RWPE2 (cell line): ENCODE measurements at regions not wholly inside any gene's neighbourhood (a gene's known extent, or its start where the extent isn't known, plus 50 kb on each side); places are given as distances from the start of the nearest gene placed in this dataset.

ENCODE experiments used
- ATAC-seq: fragments of 200-7000 bp; cut with Tn5 transposase; 3 replicates; pipeline ENCODE4 v1.9.1; 2021; ENCODE audit warnings: low read depth
- DNase-seq: peaks from one replicate; pipeline ENCODE4 v3.0.0-alpha.2; 2020; ENCODE audit warnings: low spot score
- H3K27ac ChIP-seq: fragments of 450-650 bp; 2 replicates; pipeline ENCODE4 v1.5.1; 2017; ENCODE audit warnings: mild to moderate bottlenecking; ENCODE audit not compliant: poor library complexity, severe bottlenecking
- H3K27me3 ChIP-seq: fragments of 250-450 bp; sonication (Bioruptor Pico); 2 replicates; pipeline ENCODE4 v1.5.1; 2021; ENCODE audit warnings: mild to moderate bottlenecking, moderate library complexity; ENCODE audit not compliant: insufficient read depth, poor library complexity, severe bottlenecking
- H3K36me3 ChIP-seq: fragments of 250-450 bp; sonication (Bioruptor Pico); 2 replicates; pipeline ENCODE4 v1.5.1; 2020; ENCODE audit warnings: low read depth, mild to moderate bottlenecking, moderate library complexity
- H3K4me1 ChIP-seq: fragments of 250-450 bp; sonication (Bioruptor Pico); 2 replicates; pipeline ENCODE4 v1.5.1; 2021; ENCODE audit warnings: mild to moderate bottlenecking, moderate library complexity; ENCODE audit not compliant: insufficient read depth, poor library complexity, severe bottlenecking
- H3K4me3 ChIP-seq: fragments of 250-450 bp; sonication (Bioruptor Pico); 2 replicates; pipeline ENCODE4 v1.5.1; 2021; ENCODE audit warnings: mild to moderate bottlenecking, moderate library complexity; ENCODE audit not compliant: severe bottlenecking
- H3K9me3 ChIP-seq: fragments of 250-450 bp; sonication (Bioruptor Pico); 2 replicates; pipeline ENCODE4 v1.5.1; 2021; ENCODE audit warnings: mild to moderate bottlenecking, moderate library complexity; ENCODE audit not compliant: severe bottlenecking
- TF ChIP-seq, protein P1 (sequence below): fragments of 450-650 bp; IDR thresholded peaks from one replicate; pipeline ENCODE4 v1.5.1; 2017; ENCODE audit warnings: mild to moderate bottlenecking, moderate library complexity; ENCODE audit not compliant: poor library complexity, severe bottlenecking

- Histone ChIP-seq H3K36me3 (no peaks in the 10 kb centered on the region), H3K4me3 (no peak overlapping the region), H3K9me3 (no peaks in the 10 kb centered on the region), H3K27me3 (no peaks in the 10 kb centered on the region), H3K27ac (no peak overlapping the region), H3K4me1 (peaks cover 11% of the 10 kb centered on the region)
- TF ChIP-seq, protein P1, sequence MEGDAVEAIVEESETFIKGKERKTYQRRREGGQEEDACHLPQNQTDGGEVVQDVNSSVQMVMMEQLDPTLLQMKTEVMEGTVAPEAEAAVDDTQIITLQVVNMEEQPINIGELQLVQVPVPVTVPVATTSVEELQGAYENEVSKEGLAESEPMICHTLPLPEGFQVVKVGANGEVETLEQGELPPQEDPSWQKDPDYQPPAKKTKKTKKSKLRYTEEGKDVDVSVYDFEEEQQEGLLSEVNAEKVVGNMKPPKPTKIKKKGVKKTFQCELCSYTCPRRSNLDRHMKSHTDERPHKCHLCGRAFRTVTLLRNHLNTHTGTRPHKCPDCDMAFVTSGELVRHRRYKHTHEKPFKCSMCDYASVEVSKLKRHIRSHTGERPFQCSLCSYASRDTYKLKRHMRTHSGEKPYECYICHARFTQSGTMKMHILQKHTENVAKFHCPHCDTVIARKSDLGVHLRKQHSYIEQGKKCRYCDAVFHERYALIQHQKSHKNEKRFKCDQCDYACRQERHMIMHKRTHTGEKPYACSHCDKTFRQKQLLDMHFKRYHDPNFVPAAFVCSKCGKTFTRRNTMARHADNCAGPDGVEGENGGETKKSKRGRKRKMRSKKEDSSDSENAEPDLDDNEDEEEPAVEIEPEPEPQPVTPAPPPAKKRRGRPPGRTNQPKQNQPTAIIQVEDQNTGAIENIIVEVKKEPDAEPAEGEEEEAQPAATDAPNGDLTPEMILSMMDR: no peak
- ATAC-seq (no peak), DNase-seq (no peak)
Measured at GRCh38 chr13:84653915-84654534, 771.8 kb upstream of the SLITRK1 start.

DNA sequence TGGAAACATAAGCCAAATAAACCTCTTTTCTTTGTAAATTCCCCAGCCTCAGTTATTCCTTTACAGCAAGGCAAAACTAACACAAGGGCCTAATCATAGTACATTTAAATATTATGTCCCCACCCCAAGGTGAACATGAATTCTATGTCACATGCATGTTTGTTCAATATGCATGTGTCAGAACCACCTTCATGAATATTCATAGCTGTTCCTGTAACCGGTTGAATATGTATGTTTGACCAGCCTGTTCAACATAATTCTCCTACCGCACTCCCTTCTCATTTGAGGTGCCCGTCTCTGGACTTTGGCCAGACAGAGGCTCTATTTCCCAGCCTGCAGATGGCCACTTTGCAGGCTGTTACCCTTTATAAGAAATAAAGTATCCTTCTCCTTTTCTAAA lies 769.4 kb upstream of the SLITRK1 start:
- H3K9me3 ChIP-seq: no peaks in the 10 kb centered on the region
- TF ChIP-seq, protein P1: no peak
- ATAC-seq (no peak), DNase-seq (no peak)
- H3K27ac ChIP-seq: peak overlapping the region; percentile 20
- no peaks in the 10 kb centered on the region for H3K27me3 ChIP-seq
- peaks cover 11% of the 10 kb centered on the region for H3K4me1 ChIP-seq
- H3K36me3 ChIP-seq: no peaks in the 10 kb centered on the region
- H3K4me3 ChIP-seq: no peak overlapping the region

GRCh38 chr13:84651288-84651687 lies 769.0 kb upstream of the SLITRK1 start:
- peaks cover 11% of the 10 kb centered on the region for H3K4me1 ChIP-seq
- no peak overlapping the region for H3K4me3 ChIP-seq
- DNase-seq (peak; percentile 38), ATAC-seq (peak; percentile 96)
- H3K9me3 ChIP-seq: no peaks in the 10 kb centered on the region
- peak overlapping the region; percentile 20 for H3K27ac ChIP-seq
- H3K36me3 ChIP-seq: no peaks in the 10 kb centered on the region
- H3K27me3 ChIP-seq: no peaks in the 10 kb centered on the region
- TF ChIP-seq, protein P1: no peak

- peaks cover 17% of the 10 kb centered on the region for H3K4me1 ChIP-seq
- H3K27ac ChIP-seq: no peak overlapping the region
- DNase-seq: no peak
- ATAC-seq: no peak
- H3K27me3 ChIP-seq: no peaks in the 10 kb centered on the region
- TF ChIP-seq, protein P1: no peak
- no peak overlapping the region for H3K4me3 ChIP-seq
- no peaks in the 10 kb centered on the region for H3K9me3 ChIP-seq
- H3K36me3 ChIP-seq: no peaks in the 10 kb centered on the region
Measured at GRCh38 chr13:84649853-84650252, 767.6 kb upstream of the SLITRK1 start.

- TF ChIP-seq, protein P1: peak; percentile 69
- DNase-seq: no peak
- H3K27ac ChIP-seq: no peak overlapping the region
Measured at GRCh38 chr13:84648069-84648640, 765.9 kb upstream of the SLITRK1 start.

More at GRCh38 chr13:84648069-84648640, 765.9 kb upstream of the SLITRK1 start:
- Histone ChIP-seq H3K9me3 (no peaks in the 10 kb centered on the region), H3K4me3 (no peak overlapping the region), H3K27me3 (no peaks in the 10 kb centered on the region), H3K4me1 (peaks cover 17% of the 10 kb centered on the region), H3K36me3 (no peaks in the 10 kb centered on the region)
- ATAC-seq: no peak
